A673 (cell line): ENCODE measurements at regions not wholly inside any gene's neighbourhood (a gene's known extent, or its start where the extent isn't known, plus 50 kb on each side); places are given as distances from the start of the nearest gene placed in this dataset.

ENCODE experiments used
- BruUV-seq: library from RNA; stranded (reverse); fragments of 400-500 nt; replicated peaks from 2 replicates; lab custom pipeline; 2021; lab: Mats Ljungman, UMichigan
- CTCF ChIA-PET: fragments of 300-600 bp; sonication (Branson Sonifier 250); formaldehyde crosslinking; loops from one replicate; lab custom pipeline; 2022; ENCODE audit warnings: antibody characterized with exemption; lab: Charles Lee
- POLR2A ChIA-PET: fragments of 300-600 bp; sonication (Branson Sonifier 250); formaldehyde crosslinking; loops from one replicate; lab custom pipeline; 2022; ENCODE audit warnings: antibody characterized with exemption; ENCODE audit not compliant: low non-redundant PET; lab: Charles Lee
- DNase-seq: peaks from one replicate; pipeline ENCODE4 v3.0.0-alpha.2; 2015; ENCODE audit warnings: low spot score
- H3K27ac ChIP-seq: fragments of 200-600 bp; sonication (generic); 2 replicates; pipeline ENCODE4 v1.5.1; 2016; ENCODE audit warnings: mixed run types, low read depth, mild to moderate bottlenecking, mixed read lengths, antibody characterized with exemption, low read length; ENCODE audit not compliant: poor library complexity, severe bottlenecking
- H3K27me3 ChIP-seq: fragments of 200-600 bp; sonication (generic); replicated peaks from 2 replicates; pipeline ENCODE4 v1.6.1; 2017; ENCODE audit warnings: mixed run types, low read depth, mild to moderate bottlenecking, mixed read lengths, antibody characterized with exemption, low read length; ENCODE audit not compliant: insufficient read depth, poor library complexity
- H3K36me3 ChIP-seq: fragments of 200-600 bp; sonication (generic); 2 replicates; pipeline ENCODE4 v1.6.1; 2016; ENCODE audit warnings: mixed run types, mild to moderate bottlenecking, mixed read lengths, antibody characterized with exemption, low read length; ENCODE audit not compliant: insufficient read depth, poor library complexity, severe bottlenecking
- H3K4me1 ChIP-seq: fragments of 200-600 bp; sonication (generic); 2 replicates; pipeline ENCODE4 v1.6.1; 2017; ENCODE audit warnings: mixed run types, mild to moderate bottlenecking, mixed read lengths, antibody characterized with exemption, low read length; ENCODE audit not compliant: insufficient read depth, poor library complexity, severe bottlenecking
- H3K4me3 ChIP-seq: fragments of 200-600 bp; sonication (generic); 2 replicates; pipeline ENCODE4 v1.5.1; 2016; ENCODE audit warnings: low read depth, mixed run types, mild to moderate bottlenecking, mixed read lengths, low read length; ENCODE audit not compliant: poor library complexity, severe bottlenecking
- H3K9me3 ChIP-seq: fragments of 200-600 bp; sonication (generic); 2 replicates; pipeline ENCODE4 v1.6.1; 2016; ENCODE audit warnings: mixed run types, low read depth, mild to moderate bottlenecking, mixed read lengths, antibody characterized with exemption, low read length; ENCODE audit not compliant: poor library complexity, severe bottlenecking
- EZH2 ChIP-seq: fragments of 200-600 bp; sonication (generic); IDR thresholded peaks from 2 replicates; pipeline ENCODE4 v1.6.1; 2017; ENCODE audit warnings: borderline replicate concordance, low read depth, mild to moderate bottlenecking, mixed read lengths, antibody characterized with exemption, low read length; ENCODE audit not compliant: poor library complexity, severe bottlenecking
- intact Hi-C: fragments of 100-400 bp; cut with micrococcal nuclease; formaldehyde crosslinking; loops from one replicate; pipeline ENCODE4 v1.10.0; 2022; ENCODE audit not compliant: unreplicated experiment
- TF ChIP-seq, protein P1 (sequence below): fragments of 300-800, 200-600 bp; sonication (generic); conservative IDR thresholded peaks from 2 replicates; pipeline ENCODE4 v1.5.1; 2017; ENCODE audit warnings: low read depth, mild to moderate bottlenecking, antibody characterized with exemption, low read length, moderate library complexity, mixed read lengths

GRCh38 chr20:4341804-4342485, 92.9 kb upstream of the ADRA1D start:
- no TSS peak for BruUV-seq

GRCh38 chr20:4335722-4336121, 86.6 kb upstream of the ADRA1D start:
- no peak for DNase-seq
- BruUV-seq, result no TSS peak
- no peaks in the 10 kb centered on the region for H3K27me3 ChIP-seq
- no peaks in the 10 kb centered on the region for H3K4me1 ChIP-seq
- no peak overlapping the region for H3K27ac ChIP-seq
- no peaks in the 10 kb centered on the region for H3K36me3 ChIP-seq
- TF ChIP-seq, protein P1, sequence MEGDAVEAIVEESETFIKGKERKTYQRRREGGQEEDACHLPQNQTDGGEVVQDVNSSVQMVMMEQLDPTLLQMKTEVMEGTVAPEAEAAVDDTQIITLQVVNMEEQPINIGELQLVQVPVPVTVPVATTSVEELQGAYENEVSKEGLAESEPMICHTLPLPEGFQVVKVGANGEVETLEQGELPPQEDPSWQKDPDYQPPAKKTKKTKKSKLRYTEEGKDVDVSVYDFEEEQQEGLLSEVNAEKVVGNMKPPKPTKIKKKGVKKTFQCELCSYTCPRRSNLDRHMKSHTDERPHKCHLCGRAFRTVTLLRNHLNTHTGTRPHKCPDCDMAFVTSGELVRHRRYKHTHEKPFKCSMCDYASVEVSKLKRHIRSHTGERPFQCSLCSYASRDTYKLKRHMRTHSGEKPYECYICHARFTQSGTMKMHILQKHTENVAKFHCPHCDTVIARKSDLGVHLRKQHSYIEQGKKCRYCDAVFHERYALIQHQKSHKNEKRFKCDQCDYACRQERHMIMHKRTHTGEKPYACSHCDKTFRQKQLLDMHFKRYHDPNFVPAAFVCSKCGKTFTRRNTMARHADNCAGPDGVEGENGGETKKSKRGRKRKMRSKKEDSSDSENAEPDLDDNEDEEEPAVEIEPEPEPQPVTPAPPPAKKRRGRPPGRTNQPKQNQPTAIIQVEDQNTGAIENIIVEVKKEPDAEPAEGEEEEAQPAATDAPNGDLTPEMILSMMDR, result no peak
- TF ChIP-seq EZH2, result no peak
- no peaks in the 10 kb centered on the region for H3K9me3 ChIP-seq
- CTCF ChIA-PET, result no interaction called here
- intact Hi-C loops, result no loop called here
- POLR2A ChIA-PET, result no interaction called here
- no peak overlapping the region for H3K4me3 ChIP-seq

More at GRCh38 chr20:4341804-4342485, 92.9 kb upstream of the ADRA1D start:
- POLR2A ChIA-PET, result no interaction called here
- Histone ChIP-seq H3K4me3 (no peak overlapping the region), H3K27ac (no peak overlapping the region), H3K27me3 (no peaks in the 10 kb centered on the region), H3K9me3 (peaks cover 6% of the 10 kb centered on the region), H3K4me1 (peaks cover 7% of the 10 kb centered on the region), H3K36me3 (no peaks in the 10 kb centered on the region)
- no peak for TF ChIP-seq EZH2
- TF ChIP-seq, protein P1, result no peak
- DNase-seq, result peak; percentile 23
- CTCF ChIA-PET, result no interaction called here
- intact Hi-C loops, result no loop called here

DNA sequence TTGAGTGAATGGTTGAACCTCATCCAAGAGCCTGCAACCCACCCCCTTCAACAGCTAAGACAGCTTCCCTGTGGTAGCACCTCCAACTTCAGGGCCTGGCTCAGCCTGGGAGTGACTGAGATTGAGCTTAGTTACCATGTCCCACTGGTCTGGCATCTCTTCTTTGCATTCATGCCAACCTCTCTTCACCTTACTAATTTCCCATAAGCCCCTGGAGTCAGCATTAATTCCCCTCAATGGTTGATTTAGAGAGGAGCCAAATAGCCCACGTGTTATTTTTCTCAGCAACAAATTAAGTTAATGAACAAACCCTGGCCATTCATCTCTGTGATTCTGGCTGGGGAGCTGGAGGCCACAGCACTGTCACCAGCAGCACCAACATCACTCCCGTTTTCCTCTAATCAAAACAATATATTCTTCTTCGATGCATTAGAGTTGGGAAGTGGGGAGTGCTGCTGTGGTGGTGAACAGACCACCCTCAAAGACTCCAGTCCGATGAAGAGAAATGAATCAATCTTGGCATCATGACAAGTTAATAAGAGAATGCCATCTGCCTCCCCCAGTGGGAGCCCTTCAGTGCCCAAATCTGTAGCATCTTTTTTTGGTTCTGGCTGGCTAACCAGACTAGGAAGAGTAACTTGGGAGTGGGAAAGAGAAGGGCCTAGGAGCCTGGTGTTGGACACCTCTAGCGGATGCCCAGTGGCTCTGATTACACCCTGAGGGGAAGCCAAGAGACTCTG, 83.2 kb upstream of the ADRA1D start:
- intact Hi-C loops, result no loop called here
- ChIA-PET CTCF (no interaction called here), POLR2A (no interaction called here)
- no TSS peak for BruUV-seq
- no peak overlapping the region for H3K27ac ChIP-seq
- TF ChIP-seq, protein P1, result no peak
- H3K4me1 ChIP-seq, result no peaks in the 10 kb centered on the region
- H3K4me3 ChIP-seq, result no peak overlapping the region
- no peaks in the 10 kb centered on the region for H3K9me3 ChIP-seq
- no peaks in the 10 kb centered on the region for H3K27me3 ChIP-seq
- no peaks in the 10 kb centered on the region for H3K36me3 ChIP-seq
- DNase-seq, result no peak
